RCC 7860 (cell line): ENCODE measurements at regions not wholly inside any gene's neighbourhood (a gene's known extent, or its start where the extent isn't known, plus 50 kb on each side); places are given as distances from the start of the nearest gene placed in this dataset.

ENCODE experiments used
- DNase-seq: peaks from one replicate; pipeline ENCODE4 v3.0.0-alpha.2; 2015; ENCODE audit warnings: low spot score
- FAIRE-seq: peaks from 2 replicates; lab custom pipeline; 2012; peaks lifted over from hg19 to GRCh38; lab: Jason Lieb, UNC

DNA sequence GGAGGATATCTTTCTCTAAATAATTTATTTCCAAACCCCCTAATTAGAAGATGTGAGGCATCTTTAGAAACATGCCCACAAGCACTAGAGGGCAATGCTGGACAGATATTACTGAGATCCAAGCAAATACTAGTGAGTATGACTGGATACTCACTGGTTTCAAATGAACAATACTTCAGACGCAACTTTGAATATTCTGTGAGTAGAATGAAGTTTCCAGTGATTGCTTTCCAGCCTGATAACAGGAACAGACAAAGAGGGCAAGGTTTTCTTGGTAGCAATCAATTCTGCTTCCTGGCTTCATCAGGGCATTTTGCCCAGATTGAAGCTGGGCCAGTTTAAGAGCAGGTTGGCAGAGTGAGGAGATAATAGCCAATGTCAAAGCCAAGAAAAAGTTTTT lies 442.6 kb upstream of the PDZRN3 start:
- FAIRE-seq, result no peak
- no peak for DNase-seq

GRCh38 chr3:74066456-74066855 lies 441.7 kb upstream of the PDZRN3 start:
- FAIRE-seq (no peak), DNase-seq (no peak)

DNA sequence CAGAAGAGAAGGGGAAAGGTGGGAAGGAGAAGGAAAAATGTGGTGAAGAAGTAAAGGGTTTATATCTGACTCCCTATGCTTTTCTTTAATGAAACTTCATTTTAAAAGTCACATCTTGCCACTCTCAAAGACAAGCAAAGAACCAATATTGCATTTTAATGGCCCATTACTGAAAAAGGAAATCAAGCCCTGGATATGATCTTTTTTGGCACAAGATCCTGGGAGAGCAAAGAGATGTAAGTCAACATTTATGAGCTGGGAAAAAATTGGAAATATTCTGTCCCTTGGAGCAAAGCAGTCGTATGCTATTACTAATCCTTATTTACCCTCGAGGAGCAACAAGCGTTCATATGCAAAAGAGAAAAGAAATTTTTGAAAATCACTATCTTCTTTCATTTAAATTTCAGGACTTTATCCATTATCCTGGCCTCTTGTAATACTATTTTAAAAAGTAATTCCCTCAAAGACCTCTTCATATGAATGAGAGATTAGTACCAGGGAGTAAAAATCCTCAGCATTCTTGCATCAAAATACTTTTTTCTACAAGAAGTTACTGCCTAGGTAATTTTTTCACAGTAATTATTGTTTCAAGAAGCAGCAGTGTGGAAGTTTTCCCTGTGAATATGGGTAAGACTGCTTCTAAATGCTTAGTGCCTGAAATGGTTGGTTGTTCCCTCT lies 435.3 kb upstream of the PDZRN3 start:
- DNase-seq (no peak), FAIRE-seq (no peak)

DNA sequence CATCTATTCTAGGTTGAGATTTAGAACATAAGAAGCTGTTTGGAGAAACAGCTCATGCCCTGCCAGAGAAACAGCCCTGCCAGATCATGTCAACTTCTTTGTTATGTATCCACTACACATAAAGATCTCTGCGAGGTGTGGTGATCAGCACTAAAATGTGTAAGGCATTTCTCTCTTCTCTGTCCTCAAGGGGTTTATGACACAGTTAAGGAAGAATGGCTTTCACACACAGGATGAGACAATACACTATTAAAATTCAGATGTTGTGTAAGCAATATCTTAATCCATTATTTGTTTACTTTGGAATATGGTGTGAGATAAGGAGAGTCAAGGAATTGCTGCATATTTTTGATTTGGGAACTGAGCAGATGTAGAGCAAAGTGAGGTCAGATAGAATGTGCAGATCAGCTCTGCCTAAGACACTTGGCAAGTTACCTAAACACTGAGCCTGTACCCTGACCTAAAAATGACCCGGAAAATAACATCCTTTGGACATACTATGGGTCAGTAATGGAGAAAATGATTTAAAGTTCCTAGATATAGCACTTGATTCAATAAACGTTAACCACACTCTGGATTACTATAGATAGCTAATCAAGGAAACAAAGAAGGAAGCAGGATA lies 434.7 kb upstream of the PDZRN3 start:
- FAIRE-seq, result no peak
- no peak for DNase-seq

GRCh38 chr3:74057169-74057568 lies 432.4 kb upstream of the PDZRN3 start:
- DNase-seq (no peak), FAIRE-seq (no peak)

DNA sequence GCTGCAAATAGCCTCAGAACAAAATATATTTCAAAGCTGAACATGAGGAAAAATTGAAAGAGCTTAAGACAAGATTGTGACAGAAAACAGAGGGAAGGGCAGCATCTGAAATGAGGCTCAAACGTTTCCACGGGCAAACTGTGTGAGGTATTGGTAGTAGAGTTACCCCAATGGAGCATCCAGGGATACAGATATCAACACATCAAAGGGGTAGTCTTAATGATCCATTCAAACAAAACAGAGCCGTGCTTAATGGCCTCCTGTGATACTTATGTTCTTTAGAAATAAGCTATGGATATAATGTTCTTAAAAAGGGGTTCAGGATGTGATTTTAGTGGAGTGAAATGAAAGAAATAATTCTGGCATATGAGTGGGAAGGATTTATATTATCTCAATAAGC lies 430.3 kb upstream of the PDZRN3 start:
- DNase-seq (no peak), FAIRE-seq (no peak)

DNA sequence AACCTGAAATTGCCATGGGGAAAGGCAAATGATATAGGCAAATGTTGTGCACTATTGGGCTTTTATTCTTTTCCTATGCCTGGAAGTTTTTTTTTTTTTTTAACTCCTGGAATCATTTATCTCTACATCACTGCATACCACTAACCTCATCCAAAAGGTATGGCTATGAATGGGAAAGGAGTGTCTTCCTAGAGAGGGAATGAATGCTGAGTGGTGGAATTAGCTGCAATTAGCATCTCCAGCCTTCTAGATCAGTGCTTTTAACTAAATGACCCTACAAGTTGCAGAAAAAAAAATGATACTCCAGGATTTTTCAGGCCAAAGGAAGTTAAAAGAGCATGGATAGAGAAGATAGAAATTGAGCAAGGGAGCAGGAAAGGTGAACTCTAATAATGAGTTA lies 429.8 kb upstream of the PDZRN3 start:
- no peak for FAIRE-seq
- no peak for DNase-seq

- no peak for FAIRE-seq
- DNase-seq, result no peak
These were observed 429.3 kb upstream of the PDZRN3 start for GRCh38 chr3:74053970-74054516.

GRCh38 chr3:74049444-74049843 lies 424.7 kb upstream of the PDZRN3 start:
- DNase-seq (no peak), FAIRE-seq (no peak)

- DNase-seq (no peak), FAIRE-seq (no peak)
These were observed 424.0 kb upstream of the PDZRN3 start for GRCh38 chr3:74048699-74049098.

GRCh38 chr3:74045000-74045399 lies 420.3 kb upstream of the PDZRN3 start:
- FAIRE-seq, result no peak
- no peak for DNase-seq

DNA sequence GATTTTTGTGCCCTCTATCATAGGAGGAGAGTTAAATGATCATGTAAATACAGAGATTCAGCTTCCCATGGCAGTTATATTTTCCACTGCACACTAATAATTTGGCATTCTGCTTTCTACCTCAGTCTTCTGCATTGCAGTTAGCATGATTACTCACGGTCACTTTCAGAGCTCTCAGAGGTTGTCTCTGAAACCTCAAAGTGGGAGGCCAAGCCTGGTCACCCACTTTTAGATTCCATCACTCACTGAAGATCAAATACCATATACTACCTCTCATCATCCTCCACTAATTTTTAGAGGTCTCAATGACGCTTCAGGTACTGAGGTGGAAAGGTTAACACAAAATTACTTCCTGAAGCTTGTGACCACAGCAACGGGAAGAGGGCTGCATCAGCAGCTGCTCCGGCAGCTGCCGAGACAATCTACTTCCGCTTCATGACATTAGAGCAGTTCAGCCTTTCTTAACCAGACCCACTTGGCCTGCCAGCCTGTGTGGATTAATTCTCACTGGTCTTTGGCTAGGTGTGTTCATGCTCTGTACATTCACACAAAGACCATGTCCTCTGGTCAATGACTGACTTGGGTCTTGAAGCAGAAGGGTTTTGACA lies 416.4 kb upstream of the PDZRN3 start:
- FAIRE-seq, result no peak
- DNase-seq, result no peak

- no peak for DNase-seq
- no peak for FAIRE-seq
These were observed 414.4 kb upstream of the PDZRN3 start for GRCh38 chr3:74039105-74039504.

DNA sequence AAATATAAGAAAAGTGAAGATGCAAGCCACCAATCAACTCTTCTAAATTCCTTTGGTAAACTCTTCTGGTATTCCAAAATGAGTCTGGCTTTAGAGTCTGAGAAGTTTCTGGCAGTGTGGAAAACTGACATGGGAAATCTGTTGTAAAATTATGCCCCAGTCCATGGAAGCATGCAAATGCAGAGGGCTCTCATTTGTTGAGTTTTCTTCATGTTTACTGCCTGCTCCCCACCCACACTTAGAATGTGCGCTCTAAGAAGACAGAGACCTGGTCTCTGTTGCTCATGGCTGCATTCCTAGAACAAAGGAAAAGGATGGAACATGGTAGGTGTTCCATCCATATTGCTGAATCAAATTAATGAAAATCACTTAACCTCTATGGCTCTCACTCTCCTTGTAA lies 411.8 kb upstream of the PDZRN3 start:
- FAIRE-seq, result no peak
- no peak for DNase-seq

GRCh38 chr3:74036102-74036501 lies 411.4 kb upstream of the PDZRN3 start:
- no peak for FAIRE-seq
- no peak for DNase-seq

GRCh38 chr3:74033806-74034205 lies 409.1 kb upstream of the PDZRN3 start:
- DNase-seq (no peak), FAIRE-seq (no peak)

- no peak for DNase-seq
- no peak for FAIRE-seq
These were observed 408.6 kb upstream of the PDZRN3 start for GRCh38 chr3:74033381-74033780.

DNA sequence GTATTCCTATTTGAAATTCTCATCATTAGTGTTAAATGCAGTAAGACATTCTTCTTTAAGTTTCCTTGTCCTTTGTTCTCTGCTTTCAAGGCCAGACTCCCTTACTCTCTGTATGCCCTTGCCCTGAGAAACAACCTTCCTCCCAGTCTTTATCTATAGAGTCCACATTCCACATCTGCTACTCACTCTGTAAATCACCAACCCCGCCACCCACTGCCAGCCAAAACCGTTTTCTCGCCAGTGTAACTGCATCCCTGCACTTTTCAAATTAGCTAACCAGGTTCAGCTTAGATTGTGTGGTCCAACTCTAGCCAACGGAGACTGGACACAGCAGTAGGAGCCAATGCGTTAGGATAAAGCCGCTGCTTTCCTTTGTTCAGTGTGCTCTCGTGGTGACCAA lies 402.4 kb upstream of the PDZRN3 start:
- DNase-seq (no peak), FAIRE-seq (no peak)

- FAIRE-seq (no peak), DNase-seq (no peak)
These were observed 398.7 kb upstream of the PDZRN3 start for GRCh38 chr3:74023395-74023794.

DNA sequence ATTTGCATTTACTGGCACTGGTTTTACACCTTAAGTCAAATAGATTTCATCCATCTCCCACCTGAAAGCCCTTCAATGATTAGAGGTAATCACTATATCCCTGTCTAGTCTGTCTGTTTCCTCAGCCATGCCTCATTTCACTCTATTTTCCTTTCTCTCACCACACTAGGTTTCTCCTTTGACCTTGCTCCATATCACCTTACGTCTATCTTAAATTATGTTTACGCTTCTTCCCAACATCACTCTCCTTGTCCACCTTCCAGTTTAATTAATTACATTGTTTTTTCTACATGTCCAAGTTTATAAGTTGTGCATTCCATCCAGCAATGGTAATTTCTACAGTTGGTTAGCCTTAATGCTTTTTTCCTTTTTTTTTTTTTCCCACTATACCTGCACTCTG lies 396.7 kb upstream of the PDZRN3 start:
- no peak for FAIRE-seq
- DNase-seq, result no peak

GRCh38 chr3:74009961-74010844 lies 385.5 kb upstream of the PDZRN3 start:
- DNase-seq (no peak), FAIRE-seq (no peak)
